HEK293T (cell line): ENCODE measurements at regions not wholly inside any gene's neighbourhood (a gene's known extent, or its start where the extent isn't known, plus 50 kb on each side); places are given as distances from the start of the nearest gene placed in this dataset.

Source experiments
- ELF4 ChIP-seq: fragments of 450-650 bp; IDR thresholded peaks from 2 replicates; pipeline ENCODE4 v1.6.1; 2017; ENCODE audit warnings: antibody characterized with exemption
- NFRKB ChIP-seq: fragments of 450-650 bp; IDR thresholded peaks from 2 replicates; pipeline ENCODE4 v1.6.1; 2016; ENCODE audit warnings: mild to moderate bottlenecking, moderate library complexity
- SP1 ChIP-seq: fragments of 450-650 bp; IDR thresholded peaks from 2 replicates; pipeline ENCODE4 v1.6.1; 2017
- SUZ12 ChIP-seq: fragments of 450-650 bp; IDR thresholded peaks from 2 replicates; pipeline ENCODE4 v1.6.1; 2016; ENCODE audit warnings: mild to moderate bottlenecking

GRCh38 chr3:182243625-182244024 lies 531.9 kb downstream of the SOX2 start:
- TF ChIP-seq SUZ12 (no peak), SP1 (no peak), NFRKB (no peak), ELF4 (no peak)
